Panc1 (cell line): ENCODE measurements at regions not wholly inside any gene's neighbourhood (a gene's known extent, or its start where the extent isn't known, plus 50 kb on each side); places are given as distances from the start of the nearest gene placed in this dataset.

Experiments
- CTCF ChIP-seq: fragments of 450-650 bp; IDR thresholded peaks from 2 replicates; pipeline ENCODE4 v1.5.1; 2017; ENCODE audit warnings: mild to moderate bottlenecking
- POLR2AphosphoS5 ChIP-seq: IDR thresholded peaks from 2 replicates; pipeline ENCODE4 v1.6.1; 2012; ENCODE audit warnings: mild to moderate bottlenecking, low read depth, low read length, moderate library complexity
- SIN3A ChIP-seq: IDR thresholded peaks from 2 replicates; pipeline ENCODE4 v1.6.1; 2012; ENCODE audit warnings: low read depth, mild to moderate bottlenecking, low read length, moderate library complexity, borderline replicate concordance; ENCODE audit not compliant: insufficient read depth
- TF ChIP-seq, protein P1 (sequence below), 2 experiments: IDR thresholded peaks; 2 replicates each; pipeline ENCODE4 v1.6.1; 2011 to 2012; ENCODE audit warnings: low read depth in 2 of 2, control low read depth in 1 of 2, low read length in 1 of 2, mild to moderate bottlenecking in 1 of 2, moderate library complexity in 1 of 2; ENCODE audit not compliant: insufficient read depth in 1 of 2

DNA sequence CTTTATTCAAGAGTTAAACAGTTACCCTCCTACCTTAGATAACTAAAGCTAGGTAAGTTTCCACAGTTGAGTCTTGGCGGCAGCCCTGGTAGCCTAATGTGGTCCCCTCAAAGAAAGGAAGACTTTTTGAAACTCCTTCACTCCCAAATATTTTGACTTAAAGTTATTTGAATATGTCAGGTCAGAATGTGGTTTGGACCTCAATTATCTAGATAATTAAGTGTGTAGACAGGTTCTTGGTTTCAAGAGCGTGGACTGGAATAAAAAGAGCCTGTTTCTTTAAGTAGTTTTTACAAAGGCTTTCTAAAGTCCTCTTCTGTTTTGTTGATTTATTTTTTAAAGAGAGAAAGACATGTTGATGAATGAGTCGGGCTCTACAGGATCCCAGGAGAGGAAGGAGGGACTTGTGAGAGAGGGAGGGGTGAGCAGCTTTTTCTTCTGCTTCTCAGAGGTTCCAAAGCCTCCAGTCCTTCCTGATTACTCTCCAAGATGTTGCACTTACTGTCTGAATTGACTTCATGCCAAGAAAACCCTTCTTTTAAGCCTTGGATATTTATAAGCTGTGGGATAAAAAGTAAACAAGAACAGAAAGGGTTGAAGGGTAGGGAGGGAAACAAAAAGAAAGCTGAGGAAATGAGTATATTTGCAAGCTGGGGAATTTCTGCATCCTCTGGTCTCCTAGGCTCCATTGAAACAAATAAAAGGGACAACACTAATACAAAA, 457.4 kb downstream of the IGSF11 start:
- TF ChIP-seq CTCF (no peak), POLR2AphosphoS5 (no peak), SIN3A (no peak)
- TF ChIP-seq, protein P1, sequence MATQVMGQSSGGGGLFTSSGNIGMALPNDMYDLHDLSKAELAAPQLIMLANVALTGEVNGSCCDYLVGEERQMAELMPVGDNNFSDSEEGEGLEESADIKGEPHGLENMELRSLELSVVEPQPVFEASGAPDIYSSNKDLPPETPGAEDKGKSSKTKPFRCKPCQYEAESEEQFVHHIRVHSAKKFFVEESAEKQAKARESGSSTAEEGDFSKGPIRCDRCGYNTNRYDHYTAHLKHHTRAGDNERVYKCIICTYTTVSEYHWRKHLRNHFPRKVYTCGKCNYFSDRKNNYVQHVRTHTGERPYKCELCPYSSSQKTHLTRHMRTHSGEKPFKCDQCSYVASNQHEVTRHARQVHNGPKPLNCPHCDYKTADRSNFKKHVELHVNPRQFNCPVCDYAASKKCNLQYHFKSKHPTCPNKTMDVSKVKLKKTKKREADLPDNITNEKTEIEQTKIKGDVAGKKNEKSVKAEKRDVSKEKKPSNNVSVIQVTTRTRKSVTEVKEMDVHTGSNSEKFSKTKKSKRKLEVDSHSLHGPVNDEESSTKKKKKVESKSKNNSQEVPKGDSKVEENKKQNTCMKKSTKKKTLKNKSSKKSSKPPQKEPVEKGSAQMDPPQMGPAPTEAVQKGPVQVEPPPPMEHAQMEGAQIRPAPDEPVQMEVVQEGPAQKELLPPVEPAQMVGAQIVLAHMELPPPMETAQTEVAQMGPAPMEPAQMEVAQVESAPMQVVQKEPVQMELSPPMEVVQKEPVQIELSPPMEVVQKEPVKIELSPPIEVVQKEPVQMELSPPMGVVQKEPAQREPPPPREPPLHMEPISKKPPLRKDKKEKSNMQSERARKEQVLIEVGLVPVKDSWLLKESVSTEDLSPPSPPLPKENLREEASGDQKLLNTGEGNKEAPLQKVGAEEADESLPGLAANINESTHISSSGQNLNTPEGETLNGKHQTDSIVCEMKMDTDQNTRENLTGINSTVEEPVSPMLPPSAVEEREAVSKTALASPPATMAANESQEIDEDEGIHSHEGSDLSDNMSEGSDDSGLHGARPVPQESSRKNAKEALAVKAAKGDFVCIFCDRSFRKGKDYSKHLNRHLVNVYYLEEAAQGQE (IDR thresholded peaks at IDR 0.05; ENCODE audit: insufficient read depth in 1 of 2, low read depth in 2 of 2, low read length in 1 of 2): no peak
